ENCODE measurements at regions not wholly inside any gene's neighbourhood (a gene's known extent, or its start where the extent isn't known, plus 50 kb on each side); places are given as distances from the start of the nearest gene placed in this dataset.

DNA sequence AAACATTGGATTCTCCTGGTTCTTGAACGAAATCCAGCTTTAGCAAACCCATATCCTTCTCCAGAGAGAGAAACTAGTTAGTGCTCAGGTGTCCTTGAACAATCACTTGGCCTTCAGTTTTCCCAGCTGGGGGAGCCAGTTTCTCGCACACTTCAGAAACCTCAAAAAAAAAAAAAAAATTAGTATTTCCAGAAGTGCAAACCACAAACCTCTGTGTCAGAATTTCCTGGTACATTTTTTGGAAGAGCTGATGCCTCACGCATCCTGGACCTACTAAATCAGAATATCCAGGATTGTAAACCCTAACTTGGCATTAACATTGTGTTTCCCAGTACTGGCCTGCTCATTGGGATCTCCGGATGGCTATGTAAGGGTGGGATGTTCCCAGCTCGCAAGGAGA is 143.4 kb upstream of the EGR2 start:
- no peaks in the 10 kb centered on the region for H3K4me1 ChIP-seq
- no peaks in the 10 kb centered on the region for H3K36me3 ChIP-seq
- no peak for DNase-seq
- WGBS, 2 donors: 61 to 64% methylated on average over 5 of the region's 5 CpGs
- no peaks in the 10 kb centered on the region for H3K27me3 ChIP-seq
- TF ChIP-seq POLR2A (IDR thresholded peaks at IDR 0.05) (no peak), CTCF (IDR thresholded peaks at IDR 0.05) (no peak)
- no peak overlapping the region for H3K4me3 ChIP-seq
- H3K27ac ChIP-seq: no peak overlapping the region
- intact Hi-C loops (cut with DNase I): no loop called here
- no peaks in the 10 kb centered on the region for H3K9me3 ChIP-seq

- Histone ChIP-seq H3K9me3 (no peaks in the 10 kb centered on the region), H3K4me1 (no peaks in the 10 kb centered on the region), H3K36me3 (no peaks in the 10 kb centered on the region), H3K27me3 (no peaks in the 10 kb centered on the region), H3K27ac (no peak overlapping the region), H3K4me3 (no peak overlapping the region)
- no peak for DNase-seq
- intact Hi-C loops (cut with DNase I): no loop called here
- TF ChIP-seq POLR2A (IDR thresholded peaks at IDR 0.05): no peak
- no peak for TF ChIP-seq CTCF (IDR thresholded peaks at IDR 0.05)
- WGBS, 2 donors: 50 to 71% methylated on average over 1 of the region's 1 CpG
Measured at GRCh38 chr10:62958980-62959379, 142.8 kb upstream of the EGR2 start.

GRCh38 chr10:62946278-62946677 is 130.1 kb upstream of the EGR2 start:
- Histone ChIP-seq H3K4me3 (no peak overlapping the region), H3K27ac (no peak overlapping the region), H3K36me3 (no peaks in the 10 kb centered on the region), H3K4me1 (no peaks in the 10 kb centered on the region), H3K9me3 (peaks cover 0 to 5% (median 0%) of the 10 kb centered on the region in 3 donors), H3K27me3 (no peaks in the 10 kb centered on the region)
- intact Hi-C loops (cut with DNase I): no loop called here
- TF ChIP-seq CTCF (IDR thresholded peaks at IDR 0.05): no peak
- TF ChIP-seq POLR2A (IDR thresholded peaks at IDR 0.05): no peak
- DNase-seq: no peak
- WGBS, 2 donors: 57 to 77% methylated on average over 3 of the region's 3 CpGs

DNA sequence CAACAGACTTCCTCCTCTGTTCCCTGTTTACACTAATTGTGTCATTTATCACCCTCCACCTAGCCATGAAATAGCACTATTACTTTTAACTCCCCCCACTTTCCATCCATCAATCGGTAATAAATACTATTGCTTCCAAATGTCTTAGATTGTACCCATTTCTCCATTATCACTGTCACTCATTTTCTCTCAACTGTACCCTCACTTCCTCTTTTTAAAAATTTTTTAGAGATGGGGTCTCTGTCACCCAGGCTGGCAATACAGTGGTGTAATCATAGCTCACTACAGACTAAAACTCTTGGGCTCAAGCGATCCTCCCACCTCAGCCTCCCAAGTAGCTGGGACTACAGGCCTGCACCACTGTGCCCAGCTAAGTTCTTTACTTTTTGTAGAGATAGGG is 123.5 kb upstream of the EGR2 start:
- Histone ChIP-seq H3K9me3 (no peaks in the 10 kb centered on the region), H3K4me1 (no peaks in the 10 kb centered on the region), H3K27ac (no peak overlapping the region), H3K4me3 (no peak overlapping the region), H3K36me3 (no peaks in the 10 kb centered on the region), H3K27me3 (no peaks in the 10 kb centered on the region)
- intact Hi-C loops (cut with DNase I): no loop called here
- TF ChIP-seq CTCF (IDR thresholded peaks at IDR 0.05) (no peak), POLR2A (IDR thresholded peaks at IDR 0.05) (no peak)
- DNase-seq: no peak
- 86 to 94% methylated on average over 2 of the region's 2 CpGs for WGBS, 2 donors

DNA sequence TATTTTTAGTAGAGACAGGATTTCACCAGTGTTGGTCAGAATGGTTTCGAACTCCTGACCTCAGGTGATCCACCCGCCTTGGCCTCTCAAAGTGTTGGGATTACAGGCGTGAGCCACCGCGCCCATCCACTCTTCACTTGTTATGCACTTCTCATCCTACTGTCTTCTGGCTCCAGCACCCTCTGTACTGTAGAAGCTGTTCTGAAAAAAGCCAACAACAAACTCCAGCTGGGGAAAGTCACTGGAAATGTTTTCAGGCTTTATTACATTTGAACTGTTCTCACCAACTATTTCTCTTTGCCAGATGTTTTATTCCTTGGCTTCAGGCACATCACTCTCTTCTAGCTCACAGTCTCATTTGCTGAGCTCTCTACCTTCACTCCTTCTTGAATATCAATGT is 122.5 kb upstream of the EGR2 start:
- intact Hi-C loops (cut with DNase I): no loop called here
- H3K27me3 ChIP-seq: no peaks in the 10 kb centered on the region
- no peak for TF ChIP-seq POLR2A (IDR thresholded peaks at IDR 0.05)
- no peak for TF ChIP-seq CTCF (IDR thresholded peaks at IDR 0.05)
- no peak overlapping the region for H3K4me3 ChIP-seq
- no peak for DNase-seq
- no peaks in the 10 kb centered on the region for H3K4me1 ChIP-seq
- no peaks in the 10 kb centered on the region for H3K9me3 ChIP-seq
- no peak overlapping the region for H3K27ac ChIP-seq
- WGBS, 2 donors: 68 to 95% methylated on average over 5 of the region's 5 CpGs
- H3K36me3 ChIP-seq: no peaks in the 10 kb centered on the region

Measured in esophagus squamous epithelium (tissue), 5 donors.